ENCODE measurements at regions not wholly inside any gene's neighbourhood (a gene's known extent, or its start where the extent isn't known, plus 50 kb on each side); places are given as distances from the start of the nearest gene placed in this dataset.

DNA sequence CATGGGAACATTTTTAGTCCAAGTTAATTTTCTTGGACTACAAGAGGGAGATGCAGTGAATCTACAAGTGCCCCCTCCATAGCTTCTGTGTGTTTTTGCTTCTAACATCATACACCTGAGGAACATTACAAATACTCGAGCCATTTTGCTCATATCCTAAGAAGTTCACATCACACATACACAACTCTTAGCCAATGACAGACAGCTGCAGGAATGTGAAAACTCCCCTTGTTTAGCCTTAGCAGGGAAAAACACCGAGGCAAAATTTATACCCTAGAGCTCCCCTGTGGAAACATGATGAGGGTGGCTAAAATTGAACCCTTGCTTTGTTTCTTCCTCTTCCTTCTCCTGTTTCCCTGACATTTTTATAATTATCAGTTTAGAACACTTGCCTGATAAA is 928.3 kb upstream of the NRXN1 start:
- Histone ChIP-seq H3K79me2 (replicated peaks; ENCODE audit: insufficient read depth) (no peaks in the 10 kb centered on the region), H3K4me3 (no peak overlapping the region), H3K36me3 (ENCODE audit: insufficient read depth) (no peaks in the 10 kb centered on the region), H3K4me2 (no peak overlapping the region), H3K9me2 (ENCODE audit: insufficient read depth) (no peaks in the 10 kb centered on the region; the same call in 1 of the 2 replicates), H3K4me1 (ENCODE audit: insufficient read depth) (peaks cover 11% of the 10 kb centered on the region), H3K27me3 (ENCODE audit: insufficient read depth) (no peaks in the 10 kb centered on the region), H4K20me1 (replicated peaks; ENCODE audit: insufficient read depth) (no peaks in the 10 kb centered on the region), H3K27ac (ENCODE audit: low read depth) (no peak overlapping the region), H2AFZ (peak overlapping the region; percentile 39; the same call in 1 of the 2 replicates), H3F3A (replicated peaks; ENCODE audit: low read depth) (no peaks in the 10 kb centered on the region)
- TF ChIP-seq, protein P1, sequence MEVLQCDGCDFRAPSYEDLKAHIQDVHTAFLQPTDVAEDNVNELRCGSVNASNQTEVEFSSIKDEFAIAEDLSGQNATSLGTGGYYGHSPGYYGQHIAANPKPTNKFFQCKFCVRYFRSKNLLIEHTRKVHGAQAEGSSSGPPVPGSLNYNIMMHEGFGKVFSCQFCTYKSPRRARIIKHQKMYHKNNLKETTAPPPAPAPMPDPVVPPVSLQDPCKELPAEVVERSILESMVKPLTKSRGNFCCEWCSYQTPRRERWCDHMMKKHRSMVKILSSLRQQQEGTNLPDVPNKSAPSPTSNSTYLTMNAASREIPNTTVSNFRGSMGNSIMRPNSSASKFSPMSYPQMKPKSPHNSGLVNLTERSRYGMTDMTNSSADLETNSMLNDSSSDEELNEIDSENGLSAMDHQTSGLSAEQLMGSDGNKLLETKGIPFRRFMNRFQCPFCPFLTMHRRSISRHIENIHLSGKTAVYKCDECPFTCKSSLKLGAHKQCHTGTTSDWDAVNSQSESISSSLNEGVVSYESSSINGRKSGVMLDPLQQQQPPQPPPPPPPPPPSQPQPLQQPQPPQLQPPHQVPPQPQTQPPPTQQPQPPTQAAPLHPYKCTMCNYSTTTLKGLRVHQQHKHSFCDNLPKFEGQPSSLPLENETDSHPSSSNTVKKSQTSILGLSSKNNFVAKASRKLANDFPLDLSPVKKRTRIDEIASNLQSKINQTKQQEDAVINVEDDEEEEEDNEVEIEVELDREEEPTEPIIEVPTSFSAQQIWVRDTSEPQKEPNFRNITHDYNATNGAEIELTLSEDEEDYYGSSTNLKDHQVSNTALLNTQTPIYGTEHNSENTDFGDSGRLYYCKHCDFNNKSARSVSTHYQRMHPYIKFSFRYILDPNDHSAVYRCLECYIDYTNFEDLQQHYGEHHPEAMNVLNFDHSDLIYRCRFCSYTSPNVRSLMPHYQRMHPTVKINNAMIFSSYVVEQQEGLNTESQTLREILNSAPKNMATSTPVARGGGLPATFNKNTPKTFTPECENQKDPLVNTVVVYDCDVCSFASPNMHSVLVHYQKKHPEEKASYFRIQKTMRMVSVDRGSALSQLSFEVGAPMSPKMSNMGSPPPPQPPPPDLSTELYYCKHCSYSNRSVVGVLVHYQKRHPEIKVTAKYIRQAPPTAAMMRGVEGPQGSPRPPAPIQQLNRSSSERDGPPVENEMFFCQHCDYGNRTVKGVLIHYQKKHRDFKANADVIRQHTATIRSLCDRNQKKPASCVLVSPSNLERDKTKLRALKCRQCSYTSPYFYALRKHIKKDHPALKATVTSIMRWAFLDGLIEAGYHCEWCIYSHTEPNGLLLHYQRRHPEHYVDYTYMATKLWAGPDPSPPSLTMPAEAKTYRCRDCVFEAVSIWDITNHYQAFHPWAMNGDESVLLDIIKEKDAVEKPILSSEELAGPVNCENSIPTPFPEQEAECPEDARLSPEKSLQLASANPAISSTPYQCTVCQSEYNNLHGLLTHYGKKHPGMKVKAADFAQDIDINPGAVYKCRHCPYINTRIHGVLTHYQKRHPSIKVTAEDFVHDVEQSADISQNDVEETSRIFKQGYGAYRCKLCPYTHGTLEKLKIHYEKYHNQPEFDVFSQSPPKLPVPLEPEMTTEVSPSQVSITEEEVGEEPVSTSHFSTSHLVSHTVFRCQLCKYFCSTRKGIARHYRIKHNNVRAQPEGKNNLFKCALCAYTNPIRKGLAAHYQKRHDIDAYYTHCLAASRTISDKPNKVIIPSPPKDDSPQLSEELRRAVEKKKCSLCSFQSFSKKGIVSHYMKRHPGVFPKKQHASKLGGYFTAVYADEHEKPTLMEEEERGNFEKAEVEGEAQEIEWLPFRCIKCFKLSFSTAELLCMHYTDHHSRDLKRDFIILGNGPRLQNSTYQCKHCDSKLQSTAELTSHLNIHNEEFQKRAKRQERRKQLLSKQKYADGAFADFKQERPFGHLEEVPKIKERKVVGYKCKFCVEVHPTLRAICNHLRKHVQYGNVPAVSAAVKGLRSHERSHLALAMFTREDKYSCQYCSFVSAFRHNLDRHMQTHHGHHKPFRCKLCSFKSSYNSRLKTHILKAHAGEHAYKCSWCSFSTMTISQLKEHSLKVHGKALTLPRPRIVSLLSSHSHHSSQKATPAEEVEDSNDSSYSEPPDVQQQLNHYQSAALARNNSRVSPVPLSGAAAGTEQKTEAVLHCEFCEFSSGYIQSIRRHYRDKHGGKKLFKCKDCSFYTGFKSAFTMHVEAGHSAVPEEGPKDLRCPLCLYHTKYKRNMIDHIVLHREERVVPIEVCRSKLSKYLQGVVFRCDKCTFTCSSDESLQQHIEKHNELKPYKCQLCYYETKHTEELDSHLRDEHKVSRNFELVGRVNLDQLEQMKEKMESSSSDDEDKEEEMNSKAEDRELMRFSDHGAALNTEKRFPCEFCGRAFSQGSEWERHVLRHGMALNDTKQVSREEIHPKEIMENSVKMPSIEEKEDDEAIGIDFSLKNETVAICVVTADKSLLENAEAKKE (CRISPR knock-in tag; IDR thresholded peaks at IDR 0.05), result no peak
- TF ChIP-seq EZH2phosphoT487 (IDR thresholded peaks at IDR 0.05; ENCODE audit: unreplicated experiment), result no peak
- no peak for TF ChIP-seq CREB1 (CRISPR knock-in tag; IDR thresholded peaks at IDR 0.05; ENCODE audit: low read depth)
- TF ChIP-seq, protein P2, sequence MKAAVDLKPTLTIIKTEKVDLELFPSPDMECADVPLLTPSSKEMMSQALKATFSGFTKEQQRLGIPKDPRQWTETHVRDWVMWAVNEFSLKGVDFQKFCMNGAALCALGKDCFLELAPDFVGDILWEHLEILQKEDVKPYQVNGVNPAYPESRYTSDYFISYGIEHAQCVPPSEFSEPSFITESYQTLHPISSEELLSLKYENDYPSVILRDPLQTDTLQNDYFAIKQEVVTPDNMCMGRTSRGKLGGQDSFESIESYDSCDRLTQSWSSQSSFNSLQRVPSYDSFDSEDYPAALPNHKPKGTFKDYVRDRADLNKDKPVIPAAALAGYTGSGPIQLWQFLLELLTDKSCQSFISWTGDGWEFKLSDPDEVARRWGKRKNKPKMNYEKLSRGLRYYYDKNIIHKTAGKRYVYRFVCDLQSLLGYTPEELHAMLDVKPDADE (IDR thresholded peaks at IDR 0.05), result no peak
- no peak for TF ChIP-seq POLR2AphosphoS5 (IDR thresholded peaks at IDR 0.05; ENCODE audit: low read depth)
- TF ChIP-seq EZH2 (IDR thresholded peaks at IDR 0.05; ENCODE audit: low read depth, unreplicated experiment), result no peak
- TF ChIP-seq ZNF114 (CRISPR knock-in tag; IDR thresholded peaks at IDR 0.05), result no peak
- no peak for TF ChIP-seq ZNF331 (CRISPR knock-in tag; IDR thresholded peaks at IDR 0.05; ENCODE audit: low read depth)
- TF ChIP-seq STAT1 (IDR thresholded peaks at IDR 0.05; ENCODE audit: unreplicated experiment), result no peak
- Mint-ChIP-seq H3K4me3 (no peak overlapping the region), H3K27ac (no peak overlapping the region), H3K4me1 (peaks cover 8% of the 10 kb centered on the region), H3K27me3 (ENCODE audit: insufficient read depth, low read depth, poor library complexity) (no peaks in the 10 kb centered on the region), H3K9me3 (no peaks in the 10 kb centered on the region), H3K36me3 (ENCODE audit: low read depth) (no peaks in the 10 kb centered on the region)
- no peak for DNase-seq (ENCODE audit: low spot score)
- ATAC-seq, result no peak

All from GM23338 (cell line).